ENCODE measurements at regions not wholly inside any gene's neighbourhood (a gene's known extent, or its start where the extent isn't known, plus 50 kb on each side); places are given as distances from the start of the nearest gene placed in this dataset.

DNA sequence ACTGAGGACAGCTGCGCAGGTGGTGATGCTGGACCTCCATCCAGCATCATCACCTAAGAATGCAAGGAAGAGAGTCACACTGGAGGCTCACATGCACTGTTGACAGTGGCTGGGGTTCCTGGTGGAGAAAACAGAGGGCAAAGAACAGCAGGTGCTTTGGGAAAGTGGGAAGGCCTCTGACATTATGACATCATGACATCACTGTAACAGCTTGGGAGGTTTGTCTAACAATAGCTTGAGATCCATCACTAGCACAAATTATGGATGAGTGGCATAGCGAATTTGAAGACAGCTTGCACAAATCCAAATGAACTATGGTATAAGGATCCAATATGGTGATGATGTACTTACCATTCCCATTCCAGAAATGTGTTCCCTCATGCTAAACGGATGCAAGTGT is 226.5 kb upstream of the MPHOSPH6 start:
- H3K27ac ChIP-seq, result no peak overlapping the region
- H3K4me2 ChIP-seq, result no peak overlapping the region
- H4K20me1 ChIP-seq (ENCODE audit: insufficient read depth), result no peaks in the 10 kb centered on the region; the same call in 1 of the 2 replicates
- TF ChIP-seq EZH2 (IDR thresholded peaks at IDR 0.05; ENCODE audit: low read depth), result no peak
- TF ChIP-seq, protein P1, sequence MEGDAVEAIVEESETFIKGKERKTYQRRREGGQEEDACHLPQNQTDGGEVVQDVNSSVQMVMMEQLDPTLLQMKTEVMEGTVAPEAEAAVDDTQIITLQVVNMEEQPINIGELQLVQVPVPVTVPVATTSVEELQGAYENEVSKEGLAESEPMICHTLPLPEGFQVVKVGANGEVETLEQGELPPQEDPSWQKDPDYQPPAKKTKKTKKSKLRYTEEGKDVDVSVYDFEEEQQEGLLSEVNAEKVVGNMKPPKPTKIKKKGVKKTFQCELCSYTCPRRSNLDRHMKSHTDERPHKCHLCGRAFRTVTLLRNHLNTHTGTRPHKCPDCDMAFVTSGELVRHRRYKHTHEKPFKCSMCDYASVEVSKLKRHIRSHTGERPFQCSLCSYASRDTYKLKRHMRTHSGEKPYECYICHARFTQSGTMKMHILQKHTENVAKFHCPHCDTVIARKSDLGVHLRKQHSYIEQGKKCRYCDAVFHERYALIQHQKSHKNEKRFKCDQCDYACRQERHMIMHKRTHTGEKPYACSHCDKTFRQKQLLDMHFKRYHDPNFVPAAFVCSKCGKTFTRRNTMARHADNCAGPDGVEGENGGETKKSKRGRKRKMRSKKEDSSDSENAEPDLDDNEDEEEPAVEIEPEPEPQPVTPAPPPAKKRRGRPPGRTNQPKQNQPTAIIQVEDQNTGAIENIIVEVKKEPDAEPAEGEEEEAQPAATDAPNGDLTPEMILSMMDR (conservative IDR thresholded peaks at IDR 0.05), result no peak
- no peak overlapping the region for H3K4me3 ChIP-seq
- ChIA-PET CTCF (no interaction called here), POLR2A (ENCODE audit: unreplicated experiment) (no interaction called here)
- H3K79me2 ChIP-seq (ENCODE audit: low read depth), result no peaks in the 10 kb centered on the region
- DNase-seq, result no peak
- no peaks in the 10 kb centered on the region for H3F3A ChIP-seq (ENCODE audit: insufficient read depth, low read depth)
- no TSS peak for BruUV-seq (replicated peaks)
- intact Hi-C loops (cut with micrococcal nuclease; ENCODE audit: unreplicated experiment), result no loop called here
- H2AFZ ChIP-seq, result no peak overlapping the region
- H3K9me2 ChIP-seq (ENCODE audit: insufficient read depth), result no peaks in the 10 kb centered on the region
- no peaks in the 10 kb centered on the region for H3K9me3 ChIP-seq (ENCODE audit: insufficient read depth, low read depth)
- H3K4me1 ChIP-seq (replicated peaks; ENCODE audit: insufficient read depth), result no peaks in the 10 kb centered on the region
- no peaks in the 10 kb centered on the region for H3K36me3 ChIP-seq (ENCODE audit: low read depth)
- H3K27me3 ChIP-seq (ENCODE audit: insufficient read depth, low read depth), result no peaks in the 10 kb centered on the region

DNA sequence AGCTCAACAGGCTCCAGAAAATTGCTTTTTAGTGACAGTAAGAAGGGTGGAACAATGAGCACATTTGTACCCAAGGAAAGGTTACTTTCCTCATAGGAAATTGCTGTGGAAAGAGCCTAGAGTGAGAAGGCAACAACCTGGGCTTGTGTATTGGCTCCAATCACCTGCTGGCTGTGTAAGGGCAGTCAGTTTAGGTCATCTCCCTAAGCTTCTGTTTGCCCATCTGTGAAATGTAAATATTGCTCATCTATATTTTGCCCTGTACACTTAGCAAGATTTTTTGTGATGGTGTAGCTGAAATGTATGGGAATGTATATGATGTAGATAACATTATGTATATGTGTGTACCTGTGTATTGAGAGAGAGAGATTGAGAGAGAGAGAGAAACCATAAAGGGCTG is 225.2 kb upstream of the MPHOSPH6 start:
- TF ChIP-seq, protein P1 (conservative IDR thresholded peaks at IDR 0.05), result no peak
- TF ChIP-seq EZH2 (IDR thresholded peaks at IDR 0.05; ENCODE audit: low read depth), result no peak
- H3K36me3 ChIP-seq (ENCODE audit: low read depth), result no peaks in the 10 kb centered on the region
- H3K4me1 ChIP-seq (replicated peaks; ENCODE audit: insufficient read depth), result no peaks in the 10 kb centered on the region
- ChIA-PET POLR2A (ENCODE audit: unreplicated experiment) (no interaction called here), CTCF (no interaction called here)
- H3F3A ChIP-seq (ENCODE audit: insufficient read depth, low read depth), result no peaks in the 10 kb centered on the region
- no peak for DNase-seq
- no peak overlapping the region for H3K4me2 ChIP-seq
- H3K4me3 ChIP-seq, result no peak overlapping the region
- H3K27ac ChIP-seq, result no peak overlapping the region
- H3K9me3 ChIP-seq (ENCODE audit: insufficient read depth, low read depth), result no peaks in the 10 kb centered on the region
- H3K9me2 ChIP-seq (ENCODE audit: insufficient read depth), result no peaks in the 10 kb centered on the region
- no peaks in the 10 kb centered on the region for H3K27me3 ChIP-seq (ENCODE audit: insufficient read depth, low read depth)
- intact Hi-C loops (cut with micrococcal nuclease; ENCODE audit: unreplicated experiment), result no loop called here
- no peaks in the 10 kb centered on the region; the same call in 1 of the 2 replicates for H4K20me1 ChIP-seq (ENCODE audit: insufficient read depth)
- no peaks in the 10 kb centered on the region for H3K79me2 ChIP-seq (ENCODE audit: low read depth)
- H2AFZ ChIP-seq, result no peak overlapping the region
- no TSS peak for BruUV-seq (replicated peaks)

DNA sequence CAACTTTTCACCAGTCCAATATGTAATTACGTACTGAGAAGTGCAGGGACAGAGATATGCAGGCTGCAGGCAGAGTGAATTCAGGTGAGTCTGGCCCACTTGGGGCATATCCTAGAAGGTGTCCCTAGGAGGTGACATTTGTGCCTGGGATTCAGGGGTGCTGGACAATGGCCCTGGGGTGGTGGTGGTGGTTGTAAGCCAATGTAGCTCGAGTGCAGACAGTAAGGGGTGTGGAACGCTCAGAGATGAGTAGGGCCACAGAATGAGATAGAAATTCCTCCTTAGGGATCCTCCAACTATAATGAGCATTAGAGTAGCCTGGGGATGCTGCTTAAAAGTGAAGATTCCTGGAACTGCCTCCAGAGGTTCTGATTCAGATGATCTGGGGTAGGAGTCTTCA is 221.7 kb upstream of the MPHOSPH6 start:
- Histone ChIP-seq H3K27ac (no peak overlapping the region), H4K20me1 (ENCODE audit: insufficient read depth) (no peaks in the 10 kb centered on the region; the same call in 1 of the 2 replicates), H3K79me2 (ENCODE audit: low read depth) (no peaks in the 10 kb centered on the region), H3K9me2 (ENCODE audit: insufficient read depth) (no peaks in the 10 kb centered on the region; the same call in 1 of the 2 replicates), H3K9me3 (ENCODE audit: insufficient read depth, low read depth) (no peaks in the 10 kb centered on the region), H2AFZ (no peak overlapping the region), H3K36me3 (ENCODE audit: low read depth) (no peaks in the 10 kb centered on the region), H3K27me3 (ENCODE audit: insufficient read depth, low read depth) (no peaks in the 10 kb centered on the region; the same call in 1 of the 2 replicates), H3F3A (ENCODE audit: insufficient read depth, low read depth) (no peaks in the 10 kb centered on the region), H3K4me1 (replicated peaks; ENCODE audit: insufficient read depth) (no peaks in the 10 kb centered on the region), H3K4me3 (no peak overlapping the region), H3K4me2 (no peak overlapping the region)
- TF ChIP-seq, protein P1 (conservative IDR thresholded peaks at IDR 0.05), result no peak
- no peak for TF ChIP-seq EZH2 (IDR thresholded peaks at IDR 0.05; ENCODE audit: low read depth)
- DNase-seq, result no peak
- no TSS peak for BruUV-seq (replicated peaks)
- intact Hi-C loops (cut with micrococcal nuclease; ENCODE audit: unreplicated experiment), result no loop called here
- ChIA-PET CTCF (no interaction called here), POLR2A (ENCODE audit: unreplicated experiment) (no interaction called here)

All from PC-9 (cell line).